GM21723 (cell line): ENCODE measurements at regions not wholly inside any gene's neighbourhood (a gene's known extent, or its start where the extent isn't known, plus 50 kb on each side); places are given as distances from the start of the nearest gene placed in this dataset.

Experiments
- ATAC-seq: cut with Tn5 transposase; IDR thresholded peaks from one replicate; pipeline ENCODE4 v1.9.1; 2021; ENCODE audit warnings: mild to moderate bottlenecking, moderate library complexity; ENCODE audit not compliant: unreplicated experiment

GRCh38 chr20:58094160-58094559 is 134.3 kb downstream of the ANKRD60 start:
- ATAC-seq, result no peak

GRCh38 chr20:58092871-58093270 is 135.6 kb downstream of the ANKRD60 start:
- no peak for ATAC-seq

- no peak for ATAC-seq
These were observed 136.1 kb downstream of the ANKRD60 start for GRCh38 chr20:58092353-58092752.

- ATAC-seq, result no peak
These were observed 136.6 kb downstream of the ANKRD60 start for GRCh38 chr20:58091810-58092209.

DNA sequence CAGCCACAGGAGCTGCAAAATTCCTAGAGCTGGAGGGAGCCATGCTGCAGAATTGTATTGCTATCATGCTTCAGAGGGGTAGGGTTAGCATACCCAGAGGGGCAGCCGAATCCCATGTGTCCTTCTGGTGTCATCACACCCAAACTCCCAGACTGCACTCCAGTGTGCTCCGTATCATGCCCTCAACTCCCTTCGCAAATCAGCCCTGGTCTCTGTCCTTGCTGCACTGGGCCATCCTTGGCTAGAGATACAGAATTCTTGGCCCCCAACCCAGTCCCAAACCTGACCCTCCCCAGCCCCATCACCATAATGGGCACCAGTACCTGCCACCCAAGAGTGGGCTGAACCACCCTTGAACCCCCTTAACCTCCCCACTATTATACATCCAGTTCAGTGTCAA is 138.3 kb downstream of the ANKRD60 start:
- no peak for ATAC-seq

GRCh38 chr20:58088625-58089024 is 139.8 kb downstream of the ANKRD60 start:
- no peak for ATAC-seq

DNA sequence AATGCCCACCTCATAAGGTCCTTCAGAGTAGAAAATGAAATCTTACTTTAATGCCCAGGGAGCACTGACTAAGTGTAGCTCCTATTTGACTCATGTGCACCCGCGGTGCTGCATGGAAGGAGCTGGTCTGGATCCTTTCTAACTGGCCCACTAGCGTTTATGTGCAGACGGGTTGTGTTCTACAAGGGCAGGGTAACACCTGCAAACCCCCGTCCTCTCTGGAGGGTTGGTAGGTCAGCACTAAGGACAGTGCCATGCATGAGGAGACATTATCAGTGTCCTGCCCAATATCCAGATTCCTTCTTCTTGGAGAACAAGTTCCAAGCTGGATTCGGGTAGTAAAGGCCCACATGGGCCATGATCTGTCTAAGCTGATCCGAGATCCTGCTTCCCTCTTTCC is 140.3 kb downstream of the ANKRD60 start:
- no peak for ATAC-seq

DNA sequence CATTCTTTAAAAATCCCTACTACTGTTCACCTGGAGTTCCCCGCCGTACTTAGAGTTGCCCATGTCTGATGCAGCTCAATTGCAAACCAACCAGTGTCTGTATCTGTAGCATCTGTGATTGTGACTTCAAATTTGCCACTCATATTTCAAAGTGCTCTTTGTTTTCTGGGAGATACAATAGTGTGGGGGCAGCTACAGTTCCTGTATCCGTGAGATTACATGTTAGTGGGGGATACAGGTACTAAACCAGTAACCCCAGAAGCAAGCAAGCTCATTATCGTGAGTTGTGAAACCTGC is 140.9 kb downstream of the ANKRD60 start:
- no peak for ATAC-seq

- no peak for ATAC-seq
These were observed 141.5 kb downstream of the ANKRD60 start for GRCh38 chr20:58086763-58087561.

DNA sequence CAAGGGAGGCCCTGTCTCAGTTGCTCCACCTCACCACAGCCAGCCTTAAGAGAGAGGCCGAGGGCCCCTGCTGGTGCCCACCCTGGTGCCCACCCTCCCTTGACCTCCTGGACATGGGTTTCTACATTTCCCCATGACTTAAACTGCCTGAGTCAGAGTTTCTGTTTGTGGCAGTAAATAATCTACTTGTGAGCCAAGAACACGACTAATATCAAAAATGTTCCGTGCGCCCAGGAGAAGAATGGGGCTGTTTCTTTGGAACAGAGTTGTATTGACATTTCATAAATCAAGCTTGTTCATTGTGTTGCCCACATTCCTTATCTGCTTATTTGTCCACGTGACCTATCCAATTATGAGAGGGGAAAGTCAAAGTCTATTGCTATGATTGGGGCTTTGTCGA is 143.5 kb downstream of the ANKRD60 start:
- ATAC-seq, result no peak

DNA sequence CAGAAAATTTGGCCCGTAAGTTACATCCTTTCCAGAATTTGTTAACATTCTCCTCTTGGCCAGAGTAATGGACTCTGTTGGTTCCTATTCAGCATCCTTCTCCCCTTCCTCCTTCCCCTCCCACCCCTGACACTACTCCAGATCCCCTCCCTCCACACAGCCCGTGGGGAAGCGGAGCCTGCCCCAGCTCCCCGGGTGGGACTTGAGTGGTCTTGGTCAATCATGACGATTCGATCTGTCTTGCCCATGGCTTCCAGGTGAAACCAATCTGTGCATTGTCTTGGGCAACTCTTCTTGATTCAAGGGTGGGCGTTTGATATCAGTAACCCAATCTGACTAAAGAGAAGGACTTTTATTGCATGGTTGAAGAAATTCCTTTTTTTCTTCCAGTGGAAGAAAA is 143.9 kb downstream of the ANKRD60 start:
- no peak for ATAC-seq

DNA sequence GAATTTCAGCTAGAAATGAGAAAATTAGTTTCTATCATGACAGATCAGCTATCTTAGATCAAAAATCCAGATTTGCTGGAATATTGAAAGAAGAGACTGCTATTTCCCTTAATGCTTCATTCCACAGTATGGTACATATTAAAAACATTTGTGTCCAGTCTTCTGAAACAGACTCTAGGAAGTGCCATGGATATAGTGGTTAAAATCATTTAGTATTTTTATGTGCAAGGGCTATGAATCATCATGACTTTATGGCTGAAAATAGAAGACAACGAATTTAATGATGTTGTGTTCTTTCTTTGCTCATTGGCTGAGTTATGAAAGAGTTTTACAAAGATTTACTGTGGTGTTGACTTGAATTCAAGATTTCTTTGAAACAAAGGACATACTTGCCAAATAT is 146.6 kb downstream of the ANKRD60 start:
- ATAC-seq, result no peak

DNA sequence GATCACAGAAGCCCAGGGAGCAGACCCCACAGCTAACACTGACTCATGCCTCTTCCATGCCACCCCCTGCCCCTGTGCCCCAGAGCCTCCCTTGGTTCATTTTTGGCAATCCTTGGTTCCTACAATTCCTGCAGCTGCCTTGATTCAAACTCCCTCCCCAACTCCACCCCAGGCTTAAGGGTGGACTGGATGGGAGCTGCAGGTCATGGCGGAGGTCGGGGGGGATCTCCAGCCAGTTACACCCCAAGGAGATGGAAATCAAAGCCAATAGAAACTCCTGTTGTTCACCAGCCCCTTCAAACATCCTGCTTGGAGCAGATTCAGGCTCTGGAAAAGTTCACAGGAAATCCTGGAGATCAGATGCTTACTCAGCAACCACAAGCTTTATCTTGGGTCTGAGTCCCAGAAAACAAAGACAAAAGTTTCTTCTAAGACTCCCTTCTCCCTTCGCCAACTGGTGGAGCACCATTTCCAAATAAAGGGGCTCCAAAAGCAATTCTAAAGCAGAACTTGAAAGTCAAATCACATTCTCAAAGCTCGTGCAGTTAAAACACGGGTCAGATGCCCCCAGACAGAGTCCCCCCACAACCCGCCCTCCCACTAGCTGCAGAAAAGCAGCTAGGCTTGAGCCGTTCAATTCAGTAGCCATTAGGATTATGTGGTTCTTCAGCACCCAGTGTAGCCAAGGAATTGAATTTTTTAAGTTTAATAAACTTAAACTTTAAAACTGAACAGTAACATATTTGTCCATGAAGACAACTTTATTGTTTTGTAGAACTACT is 149.5 kb downstream of the ANKRD60 start:
- no peak for ATAC-seq

DNA sequence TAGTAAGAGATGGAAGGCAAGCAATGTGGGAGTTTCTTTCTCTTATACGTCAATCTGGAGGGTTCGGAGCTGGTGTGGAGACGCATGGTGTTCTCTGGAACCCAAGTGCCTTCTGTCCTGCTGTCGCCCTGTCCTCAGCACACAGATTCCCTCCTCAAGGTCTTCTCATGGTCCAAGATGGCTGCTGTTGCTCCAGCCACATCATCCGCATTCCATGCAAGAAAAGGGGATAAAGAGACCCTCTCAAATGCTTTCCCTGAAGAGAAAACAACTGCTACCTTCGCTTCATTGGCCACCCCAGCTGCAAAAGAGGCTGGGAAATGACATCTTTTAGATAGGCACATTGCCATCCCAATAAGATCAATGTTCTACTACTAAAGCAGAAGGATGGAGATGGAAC is 151.2 kb downstream of the ANKRD60 start:
- no peak for ATAC-seq

GRCh38 chr20:58076405-58076804 is 152.0 kb downstream of the ANKRD60 start:
- no peak for ATAC-seq

DNA sequence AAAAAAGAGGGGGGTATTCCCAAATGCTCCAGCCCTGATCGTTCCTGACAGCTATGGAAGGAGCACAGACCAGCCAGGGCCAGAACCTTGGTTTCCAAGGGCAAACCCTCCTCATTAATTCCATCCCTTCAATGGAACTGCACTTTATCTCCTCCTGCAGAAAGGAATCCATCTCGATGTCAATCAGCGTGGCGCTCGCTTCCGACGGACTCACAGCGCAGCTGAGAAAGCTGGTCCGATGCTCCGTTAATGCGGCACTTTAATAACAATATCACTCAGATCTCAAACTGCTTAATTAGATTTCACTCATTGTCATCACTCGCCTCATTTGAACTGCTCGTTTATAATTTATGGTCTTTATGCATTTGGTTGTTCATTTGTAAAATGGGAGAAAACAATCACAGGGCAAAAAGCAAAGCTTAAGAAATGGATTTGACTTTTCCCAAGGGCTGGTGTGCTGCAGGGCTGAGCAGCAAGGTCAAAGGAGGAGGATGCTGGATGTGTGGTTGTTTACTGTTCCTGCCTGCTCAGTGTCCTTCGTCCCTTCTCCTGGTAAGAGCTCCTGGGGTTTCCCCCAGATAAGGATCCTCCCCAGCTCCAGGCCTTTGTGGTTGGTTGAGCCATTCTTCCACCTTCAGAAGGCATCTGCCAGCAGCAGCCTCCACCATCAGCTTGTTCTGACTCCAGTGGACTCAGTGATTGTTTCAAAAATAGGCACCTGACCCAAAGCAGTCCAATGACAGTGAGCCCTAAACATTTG is 152.7 kb downstream of the ANKRD60 start:
- ATAC-seq, result no peak

DNA sequence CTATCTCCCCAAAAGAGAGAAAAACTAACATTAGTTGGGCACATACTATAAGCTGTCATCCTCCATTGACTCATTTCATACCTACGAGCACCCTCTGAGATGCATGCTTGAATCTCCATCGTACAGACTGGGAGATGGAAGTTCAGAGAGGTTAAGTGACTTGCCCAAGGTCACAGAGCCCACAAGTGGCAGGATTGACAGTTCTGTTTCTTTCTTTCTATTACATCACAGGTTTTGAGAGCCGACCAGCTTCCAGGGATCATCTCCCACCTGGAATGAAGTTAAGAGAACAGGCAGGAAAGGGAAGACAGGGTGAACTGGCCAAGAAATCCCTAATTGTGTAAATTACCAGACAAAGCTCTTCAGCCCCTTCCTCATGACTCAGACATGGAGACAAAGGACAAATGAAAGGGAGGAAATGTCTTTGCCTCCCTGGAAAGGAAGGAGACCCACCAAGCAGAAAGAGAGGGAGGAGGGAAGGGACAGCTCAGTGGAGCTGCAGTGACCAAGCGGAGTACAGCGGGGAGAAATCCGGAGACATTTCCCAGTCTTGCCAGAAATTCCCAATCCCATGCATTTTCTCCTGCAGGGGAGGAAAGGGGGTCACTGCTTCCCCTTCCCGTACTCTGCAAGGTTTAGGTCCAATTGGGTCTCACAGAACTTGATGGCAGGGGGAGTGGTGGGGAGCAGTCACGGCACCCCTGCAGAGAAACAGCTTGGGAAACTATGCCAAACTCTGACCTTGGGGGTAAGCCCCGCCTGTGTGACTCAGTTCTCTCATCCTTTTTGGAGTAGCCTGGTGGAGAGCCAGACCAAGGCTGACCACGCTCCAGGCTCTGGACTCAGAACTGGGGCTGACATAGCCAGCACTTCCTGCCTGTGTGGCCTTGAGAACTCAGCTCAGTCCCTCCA is 154.3 kb downstream of the ANKRD60 start:
- ATAC-seq, result no peak

DNA sequence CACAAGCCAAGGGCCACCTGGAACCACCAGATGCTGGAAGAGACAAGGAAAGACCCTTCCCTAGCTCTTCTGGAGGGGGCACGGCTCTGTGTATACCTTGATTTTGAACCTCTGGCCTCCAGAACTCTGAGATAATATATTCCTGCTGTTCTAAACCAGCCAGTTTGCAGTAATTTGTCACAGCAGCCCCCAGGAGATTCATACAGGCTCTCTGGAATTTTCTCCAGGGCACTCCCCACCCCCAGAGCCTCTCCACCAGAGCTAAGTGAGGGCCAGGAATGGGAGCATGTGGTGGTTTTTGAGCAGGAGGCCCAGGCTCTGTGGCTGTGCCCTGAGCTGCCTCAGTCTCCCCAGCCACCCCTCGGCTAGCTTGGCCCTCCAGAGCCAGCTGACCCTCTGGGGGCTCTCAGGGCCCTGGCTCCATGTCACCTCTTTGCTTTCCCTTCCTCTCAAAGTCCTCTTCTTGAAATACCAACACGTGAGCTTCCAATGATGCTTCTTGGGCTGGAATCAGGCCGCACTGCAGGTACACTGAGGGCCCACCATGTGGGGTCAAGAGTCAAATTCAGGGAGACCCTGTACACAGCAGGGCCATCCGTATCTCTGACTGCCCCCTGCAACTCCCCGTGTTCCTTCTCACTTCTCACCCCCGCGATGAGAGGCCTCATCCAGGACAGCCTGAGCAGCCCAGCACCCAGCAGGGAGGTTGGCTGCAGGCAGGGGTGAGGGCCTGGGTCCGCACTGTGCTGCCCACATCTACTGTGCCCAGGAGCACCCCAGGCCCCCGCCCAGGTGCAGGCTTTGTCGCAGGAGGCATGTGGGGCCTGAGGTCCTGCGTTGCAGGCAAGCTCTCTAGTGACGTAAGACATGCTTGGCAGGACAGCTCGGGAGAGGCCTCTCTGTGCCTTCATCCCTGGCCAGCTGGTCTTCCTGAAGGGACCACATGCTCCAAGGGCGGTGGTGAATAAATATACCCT is 155.5 kb downstream of the ANKRD60 start:
- no peak for ATAC-seq

DNA sequence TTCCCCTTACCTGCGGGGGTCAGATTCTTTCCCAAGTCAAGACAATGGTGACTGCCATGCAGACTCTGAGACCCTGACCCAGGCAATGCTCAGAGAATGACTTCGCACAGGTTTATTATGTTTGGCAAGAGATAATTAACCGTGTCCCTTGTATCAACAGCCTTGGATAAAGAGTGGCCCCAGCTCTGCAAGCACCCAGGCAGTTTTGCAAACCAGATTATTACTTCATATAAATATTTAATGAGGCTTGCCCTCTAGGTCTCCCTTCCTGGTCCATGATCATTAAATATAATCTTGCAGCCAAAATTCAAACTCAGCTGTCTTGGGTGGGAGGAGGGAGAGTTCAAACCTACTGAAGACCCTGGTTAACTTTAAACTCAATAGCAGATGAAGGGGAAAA is 156.5 kb downstream of the ANKRD60 start:
- ATAC-seq, result no peak

DNA sequence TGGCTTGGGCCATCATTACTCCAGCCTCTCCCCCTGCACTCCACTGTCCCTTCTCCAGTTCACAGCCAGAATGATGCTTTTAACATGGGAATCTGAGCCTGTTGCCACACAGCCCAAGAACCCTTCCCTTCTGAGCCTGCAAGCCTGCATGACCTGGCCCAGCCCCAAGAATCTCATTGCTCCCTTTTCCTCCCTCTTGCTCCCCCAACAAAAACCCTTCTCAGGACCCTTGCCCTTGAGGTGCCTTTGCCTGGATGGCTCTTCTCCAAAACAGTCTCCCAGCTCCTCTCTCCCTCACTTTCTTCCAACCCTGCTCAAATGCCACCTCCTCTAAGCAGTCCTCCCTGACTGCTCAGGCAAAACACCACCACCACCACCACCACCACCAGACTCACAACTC is 157.2 kb downstream of the ANKRD60 start:
- no peak for ATAC-seq
